DND-41 (cell line): ENCODE measurements at regions not wholly inside any gene's neighbourhood (a gene's known extent, or its start where the extent isn't known, plus 50 kb on each side); places are given as distances from the start of the nearest gene placed in this dataset.

Source experiments
- CTCF ChIP-seq: IDR thresholded peaks from 2 replicates; pipeline ENCODE4 v1.5.1; 2012; ENCODE audit warnings: borderline replicate concordance, low read length, moderate library complexity, mild to moderate bottlenecking; ENCODE audit not compliant: poor library complexity, severe bottlenecking; ENCODE audit errors: extremely low read depth
- EZH2 ChIP-seq: IDR thresholded peaks from 3 replicates; pipeline ENCODE4 v1.6.1; 2012; ENCODE audit warnings: borderline replicate concordance, low read depth, mild to moderate bottlenecking, moderate library complexity, low read length, inconsistent platforms; ENCODE audit not compliant: severe bottlenecking

- TF ChIP-seq CTCF (no peak), EZH2 (no peak)
Measured at GRCh38 chr20:10805764-10806163, 132.0 kb upstream of the JAG1 start.
